ENCODE measurements at regions not wholly inside any gene's neighbourhood (a gene's known extent, or its start where the extent isn't known, plus 50 kb on each side); places are given as distances from the start of the nearest gene placed in this dataset.
A peak's percentile ranks its signal among the peaks of the same experiment; 100 is the strongest.

- TF ChIP-seq ZNF263 (CRISPR knock-in tag; IDR thresholded peaks at IDR 0.05) (peak; percentile 81), ZNF431 (CRISPR knock-in tag; IDR thresholded peaks at IDR 0.05; ENCODE audit: borderline replicate concordance, low read depth) (no peak), POLR2G (IDR thresholded peaks at IDR 0.05; ENCODE audit: low read depth, low read length) (no peak), EZH2 (conservative IDR thresholded peaks at IDR 0.05; ENCODE audit: low read depth, low read length) (no peak), MYC (CRISPR knock-in tag; IDR thresholded peaks at IDR 0.05; ENCODE audit: borderline replicate concordance) (no peak), ZNF644 (CRISPR knock-in tag; IDR thresholded peaks at IDR 0.05; ENCODE audit: low read depth) (no peak), FOXP1 (IDR thresholded peaks at IDR 0.05) (no peak), FOXP1 (CRISPR knock-in tag; IDR thresholded peaks at IDR 0.05) (no peak), TAF15 (IDR thresholded peaks at IDR 0.05; ENCODE audit: low read depth, low read length, poor library complexity, severe bottlenecking) (no peak), SNAPC5 (CRISPR knock-in tag; IDR thresholded peaks at IDR 0.05; ENCODE audit: borderline replicate concordance) (no peak)
- TF ChIP-seq, protein P1, sequence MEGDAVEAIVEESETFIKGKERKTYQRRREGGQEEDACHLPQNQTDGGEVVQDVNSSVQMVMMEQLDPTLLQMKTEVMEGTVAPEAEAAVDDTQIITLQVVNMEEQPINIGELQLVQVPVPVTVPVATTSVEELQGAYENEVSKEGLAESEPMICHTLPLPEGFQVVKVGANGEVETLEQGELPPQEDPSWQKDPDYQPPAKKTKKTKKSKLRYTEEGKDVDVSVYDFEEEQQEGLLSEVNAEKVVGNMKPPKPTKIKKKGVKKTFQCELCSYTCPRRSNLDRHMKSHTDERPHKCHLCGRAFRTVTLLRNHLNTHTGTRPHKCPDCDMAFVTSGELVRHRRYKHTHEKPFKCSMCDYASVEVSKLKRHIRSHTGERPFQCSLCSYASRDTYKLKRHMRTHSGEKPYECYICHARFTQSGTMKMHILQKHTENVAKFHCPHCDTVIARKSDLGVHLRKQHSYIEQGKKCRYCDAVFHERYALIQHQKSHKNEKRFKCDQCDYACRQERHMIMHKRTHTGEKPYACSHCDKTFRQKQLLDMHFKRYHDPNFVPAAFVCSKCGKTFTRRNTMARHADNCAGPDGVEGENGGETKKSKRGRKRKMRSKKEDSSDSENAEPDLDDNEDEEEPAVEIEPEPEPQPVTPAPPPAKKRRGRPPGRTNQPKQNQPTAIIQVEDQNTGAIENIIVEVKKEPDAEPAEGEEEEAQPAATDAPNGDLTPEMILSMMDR (CRISPR knock-in tag; IDR thresholded peaks at IDR 0.05) = peak; percentile 94
- TF ChIP-seq, protein P2, sequence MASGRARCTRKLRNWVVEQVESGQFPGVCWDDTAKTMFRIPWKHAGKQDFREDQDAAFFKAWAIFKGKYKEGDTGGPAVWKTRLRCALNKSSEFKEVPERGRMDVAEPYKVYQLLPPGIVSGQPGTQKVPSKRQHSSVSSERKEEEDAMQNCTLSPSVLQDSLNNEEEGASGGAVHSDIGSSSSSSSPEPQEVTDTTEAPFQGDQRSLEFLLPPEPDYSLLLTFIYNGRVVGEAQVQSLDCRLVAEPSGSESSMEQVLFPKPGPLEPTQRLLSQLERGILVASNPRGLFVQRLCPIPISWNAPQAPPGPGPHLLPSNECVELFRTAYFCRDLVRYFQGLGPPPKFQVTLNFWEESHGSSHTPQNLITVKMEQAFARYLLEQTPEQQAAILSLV (CRISPR knock-in tag; IDR thresholded peaks at IDR 0.05; ENCODE audit: borderline replicate concordance) = no peak
Observed at GRCh38 chr11:69918938-69919650, 99.9 kb upstream of the FGF3 start.

Measured in HepG2 (cell line).